HG03354 (cell line): ENCODE measurements at regions not wholly inside any gene's neighbourhood (a gene's known extent, or its start where the extent isn't known, plus 50 kb on each side); places are given as distances from the start of the nearest gene placed in this dataset.

Experiments used
- ATAC-seq: cut with Tn5 transposase; IDR thresholded peaks from one replicate; pipeline ENCODE4 v1.9.1; 2021; ENCODE audit warnings: mild to moderate bottlenecking; ENCODE audit not compliant: unreplicated experiment, poor library complexity, severe bottlenecking

GRCh38 chr10:28250782-28251181 lies 52.1 kb downstream of the MPP7 start:
- no peak for ATAC-seq

DNA sequence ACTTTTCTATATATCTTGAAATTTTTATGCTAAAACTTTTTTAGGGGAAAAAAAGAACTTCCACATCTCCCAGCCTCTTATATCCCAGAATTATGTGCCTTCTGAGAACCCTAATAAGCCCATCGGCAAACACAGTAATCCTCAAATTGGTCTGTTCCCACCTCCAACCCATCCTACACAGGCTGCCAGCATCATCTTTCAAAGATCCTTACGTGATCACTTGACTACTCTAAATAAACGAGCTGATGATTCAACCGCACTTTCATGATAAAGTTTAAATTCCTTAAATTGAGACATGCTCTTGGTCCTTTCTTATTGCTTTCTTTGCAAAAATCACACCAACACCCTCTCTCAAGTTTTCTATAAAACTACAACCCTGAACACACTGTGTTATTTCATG lies 52.5 kb downstream of the MPP7 start:
- no peak for ATAC-seq

DNA sequence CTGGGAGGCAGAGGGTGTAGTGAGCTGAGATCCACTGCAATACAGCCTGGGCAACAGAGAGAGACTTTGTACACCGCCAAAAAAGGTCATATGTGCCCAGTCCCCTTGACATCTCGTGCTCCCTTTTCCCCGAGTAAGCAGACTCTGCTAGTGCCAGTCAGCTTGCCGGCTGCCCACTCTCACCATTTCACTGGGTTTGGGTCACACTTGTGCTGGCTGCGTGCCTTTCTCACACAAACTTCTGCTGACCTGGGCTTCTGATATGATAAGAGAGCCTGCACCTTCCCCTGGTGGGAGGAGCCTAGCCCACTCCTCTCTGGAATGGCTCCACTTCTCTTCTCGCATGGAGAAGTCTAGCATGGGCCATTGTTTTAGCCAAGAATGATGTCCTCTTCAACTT lies 53.4 kb downstream of the MPP7 start:
- ATAC-seq: no peak

DNA sequence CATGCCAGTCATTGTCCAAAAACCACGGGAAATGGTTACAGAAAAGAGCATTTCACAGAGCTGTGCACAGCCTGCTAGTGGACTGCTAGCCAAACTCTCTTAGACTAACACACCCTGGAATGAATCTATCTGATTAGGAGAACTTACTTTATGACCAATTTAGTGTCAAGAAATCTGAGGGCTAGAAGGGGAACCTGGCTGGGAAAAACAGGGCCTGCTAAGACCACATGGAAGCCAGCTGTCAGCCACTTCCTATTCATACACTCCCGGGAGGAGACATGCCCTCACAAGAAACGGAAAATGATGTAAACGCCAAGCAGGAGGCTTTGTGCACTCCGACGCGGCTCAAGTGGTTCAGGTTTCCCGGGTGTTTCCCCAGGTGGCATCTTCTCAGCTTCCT lies 54.8 kb downstream of the MPP7 start:
- no peak for ATAC-seq

GRCh38 chr10:28246023-28246422 lies 56.8 kb downstream of the MPP7 start:
- no peak for ATAC-seq

- ATAC-seq: no peak
Observed at GRCh38 chr10:28243923-28244322, 58.9 kb downstream of the MPP7 start.

DNA sequence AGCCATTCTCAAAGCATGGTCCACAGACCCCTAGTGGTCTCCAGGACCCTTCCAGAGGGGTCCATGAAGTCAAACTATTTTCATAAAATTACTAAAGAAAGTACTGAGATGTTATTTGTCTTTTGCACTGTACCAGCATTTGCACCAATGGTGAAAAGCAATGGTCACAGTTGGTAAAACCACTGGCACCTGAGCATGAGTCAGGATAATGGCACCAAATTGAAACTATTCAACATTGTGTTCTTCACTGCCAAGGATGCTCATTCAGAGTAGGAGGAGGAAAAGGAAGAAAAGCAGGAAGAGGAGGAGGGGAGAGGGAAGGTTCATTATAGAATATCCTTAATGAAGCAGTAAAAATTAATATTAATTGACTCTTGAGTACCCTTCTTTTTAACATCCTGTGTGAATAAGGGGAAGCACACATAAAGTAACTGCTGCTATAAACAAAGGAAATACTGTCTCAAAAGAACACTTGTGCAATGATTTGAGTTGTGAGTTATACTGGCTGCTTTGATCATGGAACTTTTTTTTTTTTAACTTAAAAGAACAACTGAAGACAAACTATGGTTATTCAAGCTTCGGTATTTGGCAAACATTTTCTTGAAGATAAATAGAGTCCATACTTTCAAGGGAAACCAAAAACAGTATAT lies 60.2 kb downstream of the MPP7 start:
- no peak for ATAC-seq

GRCh38 chr10:28241741-28242399 lies 61.0 kb downstream of the MPP7 start:
- ATAC-seq: peak; percentile 89

DNA sequence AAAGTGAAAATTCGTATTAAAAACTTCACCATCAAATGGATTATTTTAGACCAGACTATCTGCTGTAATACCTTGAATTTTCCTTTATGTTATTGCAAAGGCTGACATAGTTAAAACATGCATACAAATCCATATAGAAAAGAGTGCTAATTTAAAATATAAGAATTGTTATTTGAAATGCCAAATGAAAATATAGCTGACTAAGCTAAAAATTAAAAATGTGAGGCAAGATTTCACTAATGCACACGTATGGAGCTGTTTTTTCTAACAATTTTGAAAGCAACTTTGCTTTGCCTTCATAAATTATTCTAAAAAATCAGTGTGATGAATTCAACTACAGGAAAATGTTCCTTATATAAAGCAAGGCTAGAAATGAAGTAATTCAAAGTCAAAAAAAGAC lies 62.5 kb downstream of the MPP7 start:
- no peak for ATAC-seq

GRCh38 chr10:28236591-28236990 lies 66.3 kb downstream of the MPP7 start:
- no peak for ATAC-seq

- ATAC-seq: no peak
Observed at GRCh38 chr10:28220811-28221210, 82.1 kb downstream of the MPP7 start.

- ATAC-seq: no peak
Observed at GRCh38 chr10:28219251-28219650, 83.6 kb downstream of the MPP7 start.

DNA sequence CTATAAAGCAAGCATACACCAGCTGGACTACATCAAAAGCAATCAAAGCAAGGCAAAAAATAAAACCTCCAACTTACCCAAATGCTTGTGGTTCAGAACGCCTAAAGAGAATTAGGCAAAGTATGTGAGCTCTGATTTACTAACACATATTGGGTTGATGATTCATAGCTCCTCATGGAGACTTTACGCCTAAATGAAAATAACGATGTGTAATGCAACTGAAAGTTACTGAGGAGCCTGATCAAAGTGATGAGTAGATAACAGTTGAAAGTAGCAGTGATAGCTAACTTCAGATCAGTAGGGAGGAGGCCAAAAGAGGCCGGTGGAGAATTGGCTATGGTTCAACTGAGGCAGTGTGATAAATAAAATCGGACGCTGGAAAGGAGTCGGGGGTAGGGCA lies 85.0 kb downstream of the MPP7 start:
- no peak for ATAC-seq

- ATAC-seq: no peak
Observed at GRCh38 chr10:28215930-28216329, 86.9 kb downstream of the MPP7 start.

- no peak for ATAC-seq
Observed at GRCh38 chr10:28214219-28214618, 88.6 kb downstream of the MPP7 start.

DNA sequence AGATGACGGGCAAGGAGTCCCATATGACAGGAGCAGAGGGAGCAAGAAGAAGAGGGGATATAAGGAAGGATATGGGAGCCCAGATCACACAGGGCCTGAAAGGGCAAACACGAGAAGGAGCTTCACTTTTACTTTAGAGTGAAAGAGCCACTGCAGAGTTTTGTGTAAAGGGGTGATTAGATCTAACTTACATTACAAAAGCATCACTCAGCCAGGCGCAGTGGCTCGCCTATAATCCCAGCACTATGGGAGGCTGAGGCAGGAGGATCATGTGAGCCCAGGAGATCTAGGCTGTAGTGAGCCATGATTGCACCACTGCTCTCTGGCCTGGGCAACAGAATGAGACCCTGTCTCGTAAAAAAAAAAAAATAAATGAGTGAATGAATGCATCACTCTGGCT lies 91.1 kb downstream of the MPP7 start:
- no peak for ATAC-seq

GRCh38 chr10:28207799-28208198 lies 95.1 kb downstream of the MPP7 start:
- no peak for ATAC-seq

DNA sequence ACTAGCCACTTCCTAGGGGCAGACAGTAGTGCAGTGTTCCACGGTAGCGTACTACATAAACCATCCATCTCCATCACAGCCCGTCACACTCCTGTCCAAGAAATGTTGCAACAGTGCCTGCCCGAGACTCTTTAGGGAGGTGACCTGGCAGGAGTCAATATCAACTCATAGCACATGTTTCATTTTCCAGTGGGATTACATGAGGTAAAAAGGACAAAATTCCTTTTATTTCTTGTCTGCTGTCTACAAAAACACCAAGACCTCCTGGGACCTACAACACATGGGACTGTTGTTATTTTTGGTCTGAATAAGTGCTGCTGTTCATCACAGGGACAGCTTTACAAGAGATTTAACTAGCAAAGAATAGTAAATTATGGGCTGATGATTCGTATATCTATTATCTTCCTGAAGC lies 99.9 kb downstream of the MPP7 start:
- ATAC-seq: no peak

- ATAC-seq: no peak
Observed at GRCh38 chr10:28201410-28202400, 101.2 kb downstream of the MPP7 start.

- ATAC-seq: no peak
Observed at GRCh38 chr10:28200775-28201174, 102.1 kb downstream of the MPP7 start.

DNA sequence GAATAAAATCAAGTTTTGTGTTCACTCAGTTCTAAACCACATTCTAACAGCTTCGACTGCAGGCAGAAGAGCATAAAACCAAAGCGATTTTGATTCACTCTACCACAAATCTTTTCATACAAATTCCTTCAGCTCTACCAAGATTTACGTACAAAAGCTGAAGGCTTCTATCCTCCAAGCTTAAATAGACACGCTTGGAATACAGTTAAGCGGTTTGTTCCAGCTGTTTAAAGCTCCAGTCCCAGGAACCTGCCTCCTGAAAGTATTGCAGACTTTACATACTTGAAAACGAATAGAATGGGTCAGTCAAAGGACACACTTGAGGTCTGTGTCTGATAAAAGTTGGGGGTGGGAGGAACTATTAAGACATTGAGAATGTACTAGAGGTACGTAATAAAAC lies 102.9 kb downstream of the MPP7 start:
- ATAC-seq: no peak
